Muscle layer of duodenum (tissue), 2 donors: ENCODE measurements at regions not wholly inside any gene's neighbourhood (a gene's known extent, or its start where the extent isn't known, plus 50 kb on each side); places are given as distances from the start of the nearest gene placed in this dataset.

Experiments
- H3K27ac ChIP-seq: one replicate; pipeline ENCODE4 v1.7.0; 2013; ENCODE audit warnings: mild to moderate bottlenecking, low read length
- H3K27me3 ChIP-seq: one replicate; pipeline ENCODE4 v1.7.0; 2013; ENCODE audit warnings: low read depth, mild to moderate bottlenecking, control low read depth, low read length
- H3K36me3 ChIP-seq, 2 donors: one replicate each; pipeline ENCODE4 v1.7.0; 2013; ENCODE audit warnings: low read length in 2 of 2, control low read depth in 1 of 2, mild to moderate bottlenecking in 1 of 2; ENCODE audit not compliant: insufficient read depth in 2 of 2, control insufficient read depth in 1 of 2
- H3K4me1 ChIP-seq, 2 donors: one replicate each; pipeline ENCODE4 v1.7.0; 2013; ENCODE audit warnings: low read length in 2 of 2, mild to moderate bottlenecking in 2 of 2, control low read depth in 1 of 2, moderate library complexity in 1 of 2; ENCODE audit not compliant: insufficient read depth in 2 of 2, control insufficient read depth in 1 of 2
- H3K4me3 ChIP-seq, 2 donors: one replicate each; pipeline ENCODE4 v1.7.0; 2013; ENCODE audit warnings: low read length in 2 of 2, low read depth in 1 of 2, mild to moderate bottlenecking in 1 of 2
- H3K9me3 ChIP-seq, 2 donors: one replicate each; pipeline ENCODE4 v1.7.0; 2013; ENCODE audit warnings: low read length in 2 of 2, control low read depth in 1 of 2, mild to moderate bottlenecking in 1 of 2; ENCODE audit not compliant: control insufficient read depth in 1 of 2
- donor health status: healthy.

DNA sequence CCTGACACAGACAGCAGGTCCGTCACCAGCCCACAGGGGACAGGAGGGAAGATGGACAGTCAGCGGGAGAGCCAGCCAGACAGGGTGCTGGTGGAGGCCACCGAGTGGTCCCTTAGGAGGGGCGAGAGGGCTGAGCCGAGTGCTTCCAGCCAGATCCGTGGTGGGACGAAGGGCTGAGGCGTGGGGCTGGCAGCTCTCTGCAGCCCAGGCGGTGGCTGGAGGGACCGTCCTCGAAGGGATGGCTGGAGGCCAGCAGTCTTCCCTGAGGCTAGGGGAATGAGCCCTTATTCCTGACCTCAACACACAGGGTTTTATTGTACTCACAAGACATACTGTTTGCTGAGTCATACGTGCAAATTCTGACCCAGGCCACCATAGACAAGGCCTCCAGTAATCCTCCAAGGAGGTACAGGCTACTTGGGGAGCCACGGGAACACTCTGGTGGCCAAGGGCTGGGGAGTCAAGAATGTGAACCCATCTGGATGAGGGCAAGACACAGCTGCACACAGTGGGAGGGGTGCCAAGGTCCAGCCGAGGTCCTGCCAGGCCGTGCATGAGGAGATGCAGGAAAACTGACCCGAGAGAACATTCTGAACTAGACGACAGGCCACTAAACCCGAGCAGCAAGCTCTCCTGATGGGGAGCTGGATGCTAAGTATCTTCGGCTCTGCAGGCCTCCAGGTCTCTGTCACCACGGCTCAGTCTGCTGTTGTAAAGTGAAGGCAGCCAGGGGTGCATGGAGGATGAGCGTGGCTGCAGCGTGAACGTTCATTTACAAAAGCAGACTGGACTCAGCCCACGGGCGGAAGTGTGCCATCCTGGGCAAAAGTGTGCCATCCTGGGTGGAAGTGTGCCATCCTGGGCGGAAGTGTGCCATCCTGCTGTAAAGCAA lies 242.5 kb downstream of the TTLL2 start:
- no peaks in the 10 kb centered on the region for H3K27me3 ChIP-seq
- H3K9me3 ChIP-seq = no peaks in the 10 kb centered on the region
- no peaks in the 10 kb centered on the region for H3K36me3 ChIP-seq
- H3K4me1 ChIP-seq = no peaks in the 10 kb centered on the region
- no peak overlapping the region for H3K27ac ChIP-seq
- H3K4me3 ChIP-seq = no peak overlapping the region

- Histone ChIP-seq H3K4me1 (peaks cover 0 to 6% of the 10 kb centered on the region in 2 donors), H3K9me3 (no peaks in the 10 kb centered on the region), H3K27ac (no peak overlapping the region), H3K4me3 (no peak overlapping the region), H3K27me3 (no peaks in the 10 kb centered on the region), H3K36me3 (no peaks in the 10 kb centered on the region)
Measured at GRCh38 chr6:167568407-167569024, 243.6 kb downstream of the TTLL2 start.

DNA sequence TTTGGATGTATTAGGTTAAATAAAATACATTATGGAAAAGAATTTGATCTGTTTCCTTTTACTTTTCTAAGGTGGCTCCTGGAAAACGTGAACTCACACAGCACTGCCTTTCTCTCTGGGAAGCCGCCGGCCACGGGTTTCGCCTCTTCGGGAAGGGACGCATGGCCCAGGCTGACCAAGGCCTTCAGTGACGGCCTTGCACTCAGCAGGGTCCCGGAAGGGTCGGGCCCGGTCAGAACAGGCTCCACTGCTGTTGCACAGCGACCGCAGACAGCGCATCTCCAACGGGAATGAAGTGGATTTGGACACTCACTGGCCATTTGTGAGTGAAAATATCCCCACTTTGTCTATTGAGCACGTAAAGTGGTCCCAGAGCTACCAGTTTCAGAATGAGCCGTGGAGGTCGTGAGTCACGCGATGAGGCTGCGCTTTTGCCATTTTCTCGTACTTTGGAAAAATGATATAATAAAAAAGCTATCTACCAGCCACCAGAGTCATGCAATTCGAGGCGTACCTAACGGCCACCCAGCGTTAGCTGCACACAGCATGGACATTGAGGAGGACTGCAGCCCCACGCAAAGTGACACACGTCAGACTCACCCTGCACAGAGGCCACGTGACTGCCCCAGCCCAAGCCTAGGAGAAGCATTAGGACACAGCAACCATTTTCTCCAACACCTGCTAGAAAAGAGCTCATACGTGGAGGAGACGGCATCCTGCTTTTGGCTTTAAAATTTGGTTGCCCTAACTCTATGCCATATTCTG lies 244.3 kb downstream of the TTLL2 start:
- no peak overlapping the region for H3K4me3 ChIP-seq
- H3K36me3 ChIP-seq = no peaks in the 10 kb centered on the region
- peaks cover 0 to 6% of the 10 kb centered on the region in 2 donors for H3K4me1 ChIP-seq
- H3K9me3 ChIP-seq = no peaks in the 10 kb centered on the region
- H3K27me3 ChIP-seq = no peaks in the 10 kb centered on the region
- no peak overlapping the region for H3K27ac ChIP-seq

GRCh38 chr6:167569879-167570278 lies 245.0 kb downstream of the TTLL2 start:
- H3K4me1 ChIP-seq = peaks cover 0 to 6% of the 10 kb centered on the region in 2 donors
- H3K4me3 ChIP-seq = no peak overlapping the region
- no peak overlapping the region for H3K27ac ChIP-seq
- H3K9me3 ChIP-seq = no peaks in the 10 kb centered on the region
- no peaks in the 10 kb centered on the region for H3K27me3 ChIP-seq
- H3K36me3 ChIP-seq = no peaks in the 10 kb centered on the region

DNA sequence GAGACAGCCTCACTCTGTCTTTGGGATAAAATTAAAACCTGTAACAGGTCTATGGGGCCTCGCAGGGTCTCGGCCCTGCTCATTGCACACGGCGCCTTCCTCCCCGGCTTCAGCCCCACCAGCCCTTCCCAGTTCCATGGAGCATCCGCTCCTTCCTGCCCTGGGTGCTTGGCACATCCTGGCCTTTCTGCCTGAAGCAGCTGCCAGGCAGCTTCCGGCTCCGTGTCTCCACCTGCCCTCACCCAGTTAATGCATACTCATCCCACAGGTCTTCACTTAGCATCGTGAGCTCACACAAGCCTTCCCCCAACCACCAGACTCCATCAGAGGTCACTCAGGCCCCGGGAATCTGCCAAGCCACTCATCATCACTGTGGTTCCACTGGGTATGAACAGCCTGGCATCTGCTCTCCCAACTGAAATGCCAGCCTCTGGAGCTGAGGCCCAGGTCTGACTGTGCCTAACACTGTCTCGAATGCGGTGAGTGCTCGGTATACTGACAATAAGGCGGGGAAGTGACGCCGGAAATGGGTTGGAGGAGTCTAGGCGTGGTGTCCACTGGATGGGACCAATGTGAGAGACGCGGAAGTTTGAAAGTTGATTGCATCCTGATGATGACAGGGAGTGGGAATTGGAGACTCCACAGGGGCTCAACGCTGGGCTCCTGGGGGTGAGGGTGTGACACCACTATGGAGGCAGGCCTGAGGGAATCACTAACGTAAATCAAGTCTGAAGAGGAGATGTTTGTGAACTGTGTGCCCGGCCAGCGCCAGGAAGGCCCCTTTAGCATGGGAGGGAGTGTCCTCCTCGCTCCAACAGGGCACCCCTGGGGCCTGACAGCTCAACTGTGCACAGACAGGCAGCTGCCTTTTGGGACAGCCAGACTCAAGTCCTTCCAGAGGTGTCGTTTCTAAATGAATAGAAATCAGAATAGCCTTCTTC lies 245.8 kb downstream of the TTLL2 start:
- no peaks in the 10 kb centered on the region for H3K36me3 ChIP-seq

DNA sequence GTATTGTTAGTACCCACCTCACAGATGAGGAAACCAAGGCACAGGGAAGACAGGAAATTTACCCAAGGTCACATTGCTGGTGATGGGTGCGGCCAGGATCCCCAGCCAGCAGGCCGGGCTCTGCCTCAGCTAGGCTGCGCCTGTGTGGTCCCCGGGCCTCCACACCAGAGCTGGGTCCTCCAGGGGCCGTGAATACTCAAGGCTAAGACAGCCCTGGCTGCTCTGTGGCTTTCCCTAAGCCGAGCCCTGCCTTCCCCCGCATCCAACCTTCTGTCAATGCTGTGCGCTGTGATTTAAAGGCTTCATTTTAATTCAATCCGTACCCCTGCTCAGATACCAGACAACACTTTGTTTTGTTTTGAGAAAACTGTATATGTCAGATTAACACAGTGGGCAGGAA lies 246.7 kb downstream of the TTLL2 start:
- Histone ChIP-seq H3K36me3 (no peaks in the 10 kb centered on the region), H3K4me1 (peaks cover 0 to 6% of the 10 kb centered on the region in 2 donors), H3K27me3 (no peaks in the 10 kb centered on the region), H3K9me3 (no peaks in the 10 kb centered on the region), H3K4me3 (no peak overlapping the region), H3K27ac (no peak overlapping the region)

More for the DNA sequence above, 245.8 kb downstream of the TTLL2 start:
- no peaks in the 10 kb centered on the region for H3K9me3 ChIP-seq
- H3K27me3 ChIP-seq = no peaks in the 10 kb centered on the region
- no peak overlapping the region for H3K27ac ChIP-seq
- H3K4me3 ChIP-seq = no peak overlapping the region
- peaks cover 0 to 6% of the 10 kb centered on the region in 2 donors for H3K4me1 ChIP-seq

DNA sequence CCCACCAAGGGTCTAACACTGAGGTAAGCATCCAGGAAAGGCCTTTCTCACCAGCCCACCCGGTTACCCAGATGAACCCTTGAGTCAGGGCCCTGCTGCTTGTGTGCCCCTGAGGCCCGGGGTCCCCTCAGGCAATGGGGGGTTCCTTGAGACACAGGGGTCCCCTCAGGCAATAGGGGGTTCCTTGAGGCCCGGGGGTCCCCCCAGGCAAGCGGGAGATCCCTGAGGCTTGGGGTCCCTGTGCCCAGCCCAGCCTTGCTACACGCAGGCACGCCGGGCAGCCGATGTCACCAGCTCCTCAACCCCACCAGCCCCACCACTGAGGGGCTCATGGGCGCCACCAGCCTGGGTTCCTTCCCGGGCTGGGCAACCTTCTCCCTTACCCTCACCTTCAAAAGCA lies 247.2 kb downstream of the TTLL2 start:
- Histone ChIP-seq H3K4me1 (peaks cover 0 to 6% of the 10 kb centered on the region in 2 donors), H3K27me3 (no peaks in the 10 kb centered on the region), H3K4me3 (no peak overlapping the region), H3K9me3 (no peaks in the 10 kb centered on the region), H3K27ac (no peak overlapping the region), H3K36me3 (no peaks in the 10 kb centered on the region)

DNA sequence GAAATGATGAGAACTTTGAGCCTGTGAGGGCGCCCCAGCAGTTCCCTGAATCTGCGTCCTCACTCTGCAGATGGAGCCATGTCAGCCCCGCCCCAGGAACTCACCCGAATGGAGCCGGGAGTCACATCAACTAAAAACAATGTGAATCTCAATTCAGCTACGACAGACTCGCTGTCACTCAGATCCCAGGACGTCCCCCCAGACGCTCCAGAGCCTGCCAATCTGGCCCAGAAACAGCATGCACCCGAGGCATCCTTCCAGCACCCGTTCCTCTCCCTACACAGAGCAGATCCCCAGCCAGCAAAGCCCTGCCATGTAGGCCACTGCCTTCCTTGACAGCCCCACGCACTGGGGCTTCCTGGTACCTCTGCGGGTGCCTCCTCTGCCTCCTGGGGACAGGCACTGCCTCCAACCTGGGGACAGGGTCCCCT lies 248.0 kb downstream of the TTLL2 start:
- Histone ChIP-seq H3K4me3 (no peak overlapping the region), H3K27ac (no peak overlapping the region), H3K27me3 (no peaks in the 10 kb centered on the region), H3K36me3 (no peaks in the 10 kb centered on the region), H3K4me1 (peaks cover 0 to 6% of the 10 kb centered on the region in 2 donors), H3K9me3 (no peaks in the 10 kb centered on the region)

GRCh38 chr6:167573461-167574215 lies 248.8 kb downstream of the TTLL2 start:
- Histone ChIP-seq H3K27me3 (no peaks in the 10 kb centered on the region), H3K36me3 (no peaks in the 10 kb centered on the region)

More at GRCh38 chr6:167573461-167574215, 248.8 kb downstream of the TTLL2 start:
- H3K9me3 ChIP-seq = no peaks in the 10 kb centered on the region
- no peak overlapping the region for H3K4me3 ChIP-seq
- no peak overlapping the region for H3K27ac ChIP-seq
- peaks cover 0 to 6% of the 10 kb centered on the region in 2 donors for H3K4me1 ChIP-seq
